ENCODE measurements at regions not wholly inside any gene's neighbourhood (a gene's known extent, or its start where the extent isn't known, plus 50 kb on each side); places are given as distances from the start of the nearest gene placed in this dataset.
A peak's percentile ranks its signal among the peaks of the same experiment; 100 is the strongest.

DNA sequence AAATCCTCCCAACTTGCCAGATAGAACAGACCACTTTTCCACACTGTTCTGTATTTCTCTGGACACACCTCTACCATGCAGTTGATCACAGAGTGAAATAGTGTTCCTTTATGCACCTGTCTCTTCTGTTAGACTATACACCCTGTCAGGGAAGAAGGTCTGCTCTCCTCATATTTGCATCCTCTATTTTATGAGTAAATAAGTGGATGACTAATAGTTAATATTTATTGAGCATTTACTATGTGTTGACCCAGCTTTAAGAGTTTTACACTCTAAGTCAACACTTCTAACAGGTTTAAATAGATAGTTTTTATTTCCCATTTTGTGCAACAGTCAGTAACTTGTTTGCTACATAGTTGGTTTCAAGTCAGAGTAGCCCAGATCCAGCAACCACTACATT is 452.8 kb upstream of the MPDZ start:
- H3K36me3 Mint-ChIP-seq: no peaks in the 10 kb centered on the region
- H3K9me3 Mint-ChIP-seq: peaks cover 2 to 14% (median 6%) of the 10 kb centered on the region in 3 donors
- no peak overlapping the region for H3K27ac Mint-ChIP-seq
- no peaks in the 10 kb centered on the region for H3K4me1 Mint-ChIP-seq
- no peaks in the 10 kb centered on the region for H3K27me3 Mint-ChIP-seq
- H3K4me3 Mint-ChIP-seq: no peak overlapping the region

DNA sequence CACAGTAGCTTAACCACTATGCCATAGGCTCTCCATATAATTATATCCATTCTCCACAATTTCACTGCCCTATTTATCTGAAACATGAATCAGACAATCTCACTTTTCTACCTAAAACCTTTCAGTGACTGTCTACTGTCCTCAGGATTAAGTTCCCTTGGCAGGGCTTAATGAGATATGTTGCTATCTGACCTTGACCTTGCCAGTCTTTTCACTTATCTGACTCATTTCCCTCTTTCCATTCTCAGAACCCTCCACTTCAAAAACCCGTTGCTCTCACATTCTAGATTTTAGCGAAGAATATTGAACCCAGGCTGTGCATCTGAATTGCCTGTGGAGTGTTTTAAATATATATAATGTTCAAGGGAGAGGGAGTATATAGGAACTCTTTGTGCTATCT is 452.1 kb upstream of the MPDZ start:
- Mint-ChIP-seq H3K27me3 (no peaks in the 10 kb centered on the region), H3K36me3 (no peaks in the 10 kb centered on the region), H3K4me1 (no peaks in the 10 kb centered on the region), H3K9me3 (peaks cover 2 to 15% (median 6%) of the 10 kb centered on the region in 3 donors), H3K4me3 (no peak overlapping the region), H3K27ac (peak overlapping the region in 1 of 3 donors; percentile 34)

DNA sequence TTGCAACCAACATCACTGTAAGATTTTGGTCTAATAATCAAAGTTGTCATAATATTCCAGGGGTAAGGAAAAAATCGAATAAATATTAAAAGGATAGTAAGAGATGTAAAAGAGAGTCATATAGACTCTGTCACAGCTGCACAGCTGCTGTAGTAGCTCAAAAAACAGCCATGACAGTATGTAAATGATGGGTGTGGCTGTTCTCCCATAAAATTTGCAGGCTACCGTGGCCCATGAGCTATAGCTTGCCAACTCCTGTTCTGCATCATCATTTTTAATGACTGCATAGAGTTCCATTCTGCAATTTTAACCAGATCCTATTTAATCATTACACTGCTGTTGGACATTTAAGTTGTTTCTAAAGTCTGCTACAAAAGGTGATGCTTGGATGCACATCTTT is 450.5 kb upstream of the MPDZ start:
- Mint-ChIP-seq H3K4me1 (no peaks in the 10 kb centered on the region), H3K4me3 (no peak overlapping the region)

DNA sequence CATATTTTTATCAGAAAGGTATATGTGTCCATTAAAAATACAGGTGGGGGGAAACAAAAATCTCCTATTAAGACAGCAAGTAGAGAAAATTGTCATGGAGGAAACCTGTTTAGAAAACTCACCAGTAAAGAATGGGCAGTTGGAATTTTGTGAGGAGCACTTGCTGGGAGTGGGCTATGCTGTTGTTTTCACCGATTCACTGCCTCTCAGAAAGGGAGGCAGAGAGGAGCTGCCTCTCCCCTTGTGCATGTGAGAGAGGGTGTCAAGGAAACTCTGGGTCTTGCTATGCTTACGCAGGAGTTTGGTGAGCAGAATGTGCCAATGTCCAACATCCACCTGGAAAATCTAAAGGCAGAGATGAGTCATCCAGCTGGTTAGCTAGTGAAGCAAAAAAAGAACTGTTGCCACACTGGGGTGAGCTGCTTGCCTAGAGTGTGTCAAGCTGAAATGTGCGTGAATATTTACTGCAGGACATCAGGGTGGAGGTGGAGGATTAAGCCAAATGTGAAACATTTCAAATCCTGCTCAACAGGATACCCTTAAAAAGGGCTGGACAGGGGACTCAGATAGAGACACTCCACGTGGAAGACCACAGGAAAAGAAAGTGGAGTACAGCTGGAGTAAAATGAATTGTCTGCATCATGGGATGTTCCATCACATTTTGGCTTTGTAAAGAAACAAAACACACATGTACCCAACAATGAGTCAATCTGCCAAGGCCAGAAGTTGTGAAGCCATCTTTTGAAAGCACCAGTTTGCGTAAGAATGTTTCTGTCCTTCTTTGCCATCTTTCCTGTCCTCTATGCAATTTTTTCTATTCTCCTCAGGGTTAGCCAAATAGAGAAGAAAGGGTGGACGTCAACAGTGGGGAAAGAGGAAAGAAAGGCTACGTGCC is 449.7 kb upstream of the MPDZ start:
- peaks cover 0 to 15% (median 4%) of the 10 kb centered on the region in 3 donors for H3K9me3 Mint-ChIP-seq
- H3K4me3 Mint-ChIP-seq: no peak overlapping the region
- no peaks in the 10 kb centered on the region for H3K4me1 Mint-ChIP-seq
- H3K27ac Mint-ChIP-seq: no peak overlapping the region
- H3K27me3 Mint-ChIP-seq: no peaks in the 10 kb centered on the region
- no peaks in the 10 kb centered on the region for H3K36me3 Mint-ChIP-seq

More for the DNA sequence above, 450.5 kb upstream of the MPDZ start:
- no peaks in the 10 kb centered on the region for H3K36me3 Mint-ChIP-seq
- H3K27me3 Mint-ChIP-seq: no peaks in the 10 kb centered on the region
- H3K27ac Mint-ChIP-seq: no peak overlapping the region
- H3K9me3 Mint-ChIP-seq: peaks cover under 1 to 15% (median 4%) of the 10 kb centered on the region in 3 donors

DNA sequence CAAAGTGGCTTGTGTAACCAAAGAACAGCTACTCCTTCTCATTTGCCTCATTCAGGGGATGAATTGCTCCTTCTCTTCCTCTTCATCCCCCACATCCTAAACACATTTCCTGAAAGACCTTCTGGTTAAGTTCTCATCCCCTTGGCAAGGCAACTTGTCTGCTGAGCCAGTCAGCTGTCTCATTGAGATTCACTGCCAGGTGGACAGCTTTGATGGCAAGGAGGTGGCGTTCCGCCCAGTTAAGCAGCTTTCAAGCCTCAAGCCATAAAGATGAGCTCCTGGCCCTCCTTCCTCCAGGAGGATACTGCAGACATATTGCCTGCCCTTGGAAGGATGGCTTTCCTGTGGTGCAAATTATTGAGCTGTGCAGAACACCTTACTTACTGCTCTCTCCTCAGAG is 448.6 kb upstream of the MPDZ start:
- Mint-ChIP-seq H3K4me1 (no peaks in the 10 kb centered on the region), H3K9me3 (peaks cover 2 to 15% (median 4%) of the 10 kb centered on the region in 3 donors), H3K27ac (no peak overlapping the region), H3K4me3 (no peak overlapping the region), H3K27me3 (no peaks in the 10 kb centered on the region), H3K36me3 (no peaks in the 10 kb centered on the region)

DNA sequence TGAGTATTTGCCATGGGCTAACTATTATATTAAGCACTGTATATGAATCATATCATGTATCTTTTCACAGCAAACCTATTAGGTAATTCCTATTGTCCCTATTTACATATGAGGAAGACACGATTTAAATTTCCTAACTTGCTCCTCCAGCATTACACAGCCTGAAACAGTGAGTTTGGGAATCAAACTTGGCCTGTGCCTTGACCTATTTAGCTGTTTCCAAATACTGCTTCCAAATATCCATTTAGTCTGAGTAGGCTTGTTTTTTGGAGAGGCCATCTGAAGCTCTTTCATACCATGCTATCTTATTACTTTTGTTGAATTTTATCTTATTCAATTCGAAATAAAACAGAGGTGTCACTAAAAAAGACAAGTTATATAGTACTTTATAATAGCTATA is 447.3 kb upstream of the MPDZ start:
- no peaks in the 10 kb centered on the region for H3K36me3 Mint-ChIP-seq
- no peaks in the 10 kb centered on the region for H3K27me3 Mint-ChIP-seq
- H3K27ac Mint-ChIP-seq: no peak overlapping the region
- peaks cover 2 to 20% (median 5%) of the 10 kb centered on the region in 3 donors for H3K9me3 Mint-ChIP-seq
- no peak overlapping the region for H3K4me3 Mint-ChIP-seq
- H3K4me1 Mint-ChIP-seq: no peaks in the 10 kb centered on the region

DNA sequence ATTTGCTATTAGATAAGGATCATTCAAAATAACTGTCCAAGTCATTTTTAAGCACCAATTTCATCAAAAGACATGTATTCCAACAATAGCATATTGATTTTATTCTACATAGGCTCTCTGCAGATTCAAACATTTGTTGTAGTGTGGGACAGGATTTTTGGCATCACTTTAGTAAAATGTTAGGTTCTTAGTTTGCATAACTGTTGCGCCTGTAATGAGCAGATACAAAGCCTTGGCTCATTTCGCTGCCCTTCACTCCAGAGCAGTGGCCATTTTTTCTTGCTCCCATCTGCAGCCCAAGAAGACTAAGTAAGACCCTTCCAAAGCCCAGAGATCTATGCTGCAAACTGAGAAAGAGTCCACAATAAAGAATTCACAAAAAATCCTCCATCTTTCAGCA is 446.0 kb upstream of the MPDZ start:
- Mint-ChIP-seq H3K9me3 (peaks cover 2 to 16% (median 3%) of the 10 kb centered on the region in 3 donors), H3K36me3 (no peaks in the 10 kb centered on the region), H3K27me3 (no peaks in the 10 kb centered on the region), H3K27ac (no peak overlapping the region), H3K4me3 (no peak overlapping the region), H3K4me1 (no peaks in the 10 kb centered on the region)

DNA sequence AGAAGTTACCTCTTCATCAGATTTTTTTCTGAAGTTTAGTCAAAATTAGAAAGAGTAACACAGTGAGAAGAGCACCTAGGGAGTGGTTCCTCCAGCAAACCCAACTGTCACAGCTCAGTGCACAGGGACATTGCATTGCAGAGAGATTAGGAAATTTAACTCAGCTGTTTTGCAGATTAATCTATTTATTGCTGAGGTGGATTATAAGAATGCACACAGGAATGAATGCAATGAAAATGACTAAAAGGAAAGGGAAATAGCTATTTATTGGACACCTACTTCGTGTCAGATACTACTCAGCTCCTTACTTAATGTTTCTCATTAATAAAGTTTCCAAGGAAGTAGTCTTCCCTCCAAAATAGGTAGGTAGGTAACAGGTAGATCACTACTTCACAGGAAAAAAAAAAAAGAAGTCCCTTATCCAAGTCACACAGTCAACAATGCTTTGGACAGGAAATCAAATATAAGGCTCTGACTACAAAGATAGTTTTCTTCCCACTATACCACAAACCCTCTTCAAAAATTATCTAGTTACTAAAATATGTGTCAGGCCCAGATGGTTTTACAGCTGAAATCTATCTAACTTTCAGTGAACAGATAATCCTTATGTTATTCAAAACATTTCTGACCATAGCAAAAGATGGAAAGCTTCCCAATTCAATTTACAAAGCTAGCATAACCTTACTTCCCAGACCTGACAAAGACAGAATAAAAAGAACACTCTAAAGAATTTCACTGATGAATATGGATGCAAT is 442.2 kb upstream of the MPDZ start:
- no peaks in the 10 kb centered on the region for H3K27me3 Mint-ChIP-seq
- H3K4me1 Mint-ChIP-seq: no peaks in the 10 kb centered on the region
- no peak overlapping the region for H3K4me3 Mint-ChIP-seq
- H3K36me3 Mint-ChIP-seq: no peaks in the 10 kb centered on the region
- peaks cover 3 to 4% (median 4%) of the 10 kb centered on the region in 3 donors for H3K9me3 Mint-ChIP-seq
- H3K27ac Mint-ChIP-seq: peak overlapping the region in 1 of 3 donors; percentile 29

DNA sequence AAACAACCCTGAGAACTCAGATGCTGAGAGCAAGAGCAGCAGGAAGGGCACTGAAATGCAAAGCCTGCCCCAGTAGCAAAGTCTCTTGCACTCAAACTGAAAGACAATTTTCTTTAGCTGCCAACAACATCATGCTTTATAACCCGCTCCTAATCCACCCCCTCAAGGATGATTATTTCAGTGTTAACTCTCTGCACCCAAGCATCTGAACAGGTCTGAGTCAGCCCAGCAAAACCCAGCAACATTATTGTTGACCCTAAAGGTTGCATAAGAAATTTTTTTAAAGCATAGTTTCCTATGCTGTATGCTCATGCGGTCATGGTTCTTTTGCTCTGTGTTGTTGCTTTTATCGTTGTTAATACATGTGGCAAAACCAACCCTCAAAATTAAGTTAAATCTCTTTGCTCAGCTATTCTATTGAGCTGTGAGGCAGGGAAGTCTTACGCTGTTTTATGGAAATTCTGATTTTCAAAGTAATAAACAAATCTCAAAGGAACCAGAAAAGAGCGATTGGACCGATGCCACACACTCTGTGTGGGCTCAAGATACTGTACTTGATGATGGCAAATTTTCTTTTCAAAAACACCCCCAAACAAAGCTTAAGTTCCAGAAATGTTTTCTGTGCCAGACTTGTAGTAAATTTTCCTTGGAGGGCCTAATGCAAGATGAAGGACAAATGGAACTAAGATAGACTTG is 440.6 kb upstream of the MPDZ start:
- Mint-ChIP-seq H3K27me3 (no peaks in the 10 kb centered on the region), H3K4me3 (no peak overlapping the region), H3K4me1 (no peaks in the 10 kb centered on the region), H3K9me3 (peaks cover 2 to 4% (median 4%) of the 10 kb centered on the region in 3 donors), H3K36me3 (no peaks in the 10 kb centered on the region), H3K27ac (peak overlapping the region in 1 of 3 donors; percentile 6)

DNA sequence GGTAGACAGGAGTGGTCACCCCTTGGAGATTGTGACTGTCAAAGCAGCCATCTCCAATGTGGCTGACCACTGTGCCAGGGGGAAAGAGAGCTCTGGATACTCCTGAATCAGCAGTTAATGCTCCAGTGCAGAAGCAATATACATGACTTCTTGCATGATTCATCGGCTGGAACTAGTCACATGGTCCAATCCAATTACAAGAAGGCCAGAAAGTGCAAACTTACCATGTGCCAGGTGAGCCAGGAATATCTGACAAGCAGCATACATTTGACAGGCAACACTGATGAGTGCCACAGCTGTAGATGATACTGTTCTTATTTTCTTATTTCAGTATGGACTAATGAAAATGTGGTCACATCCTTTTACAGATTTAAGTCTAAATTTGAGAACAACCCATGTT is 440.0 kb upstream of the MPDZ start:
- Mint-ChIP-seq H3K4me3 (no peak overlapping the region), H3K27me3 (no peaks in the 10 kb centered on the region), H3K27ac (no peak overlapping the region), H3K4me1 (no peaks in the 10 kb centered on the region), H3K36me3 (no peaks in the 10 kb centered on the region), H3K9me3 (peaks cover 2 to 4% (median 4%) of the 10 kb centered on the region in 3 donors)

DNA sequence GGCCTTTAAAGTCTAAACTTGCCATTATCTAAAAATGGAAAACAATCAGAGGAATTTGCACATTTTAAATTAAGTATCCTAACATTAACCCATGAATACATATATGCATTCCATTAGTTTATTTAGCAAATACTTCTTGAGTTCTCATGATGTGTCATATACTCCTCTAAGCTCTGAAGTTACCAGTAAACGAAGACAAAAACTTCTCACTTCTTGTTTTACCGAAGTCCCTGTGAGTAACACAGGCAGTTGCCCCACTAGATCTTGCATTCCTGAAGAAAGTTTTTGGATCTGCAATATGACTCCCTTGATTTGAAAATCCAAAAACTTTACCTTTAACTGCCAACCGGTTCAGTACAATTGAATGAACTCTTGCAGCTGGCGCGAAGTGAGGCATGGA is 439.0 kb upstream of the MPDZ start:
- H3K4me3 Mint-ChIP-seq: no peak overlapping the region
- H3K4me1 Mint-ChIP-seq: no peaks in the 10 kb centered on the region
- H3K27ac Mint-ChIP-seq: no peak overlapping the region
- no peaks in the 10 kb centered on the region for H3K36me3 Mint-ChIP-seq
- H3K27me3 Mint-ChIP-seq: no peaks in the 10 kb centered on the region
- H3K9me3 Mint-ChIP-seq: peaks cover 2 to 5% (median 4%) of the 10 kb centered on the region in 3 donors

DNA sequence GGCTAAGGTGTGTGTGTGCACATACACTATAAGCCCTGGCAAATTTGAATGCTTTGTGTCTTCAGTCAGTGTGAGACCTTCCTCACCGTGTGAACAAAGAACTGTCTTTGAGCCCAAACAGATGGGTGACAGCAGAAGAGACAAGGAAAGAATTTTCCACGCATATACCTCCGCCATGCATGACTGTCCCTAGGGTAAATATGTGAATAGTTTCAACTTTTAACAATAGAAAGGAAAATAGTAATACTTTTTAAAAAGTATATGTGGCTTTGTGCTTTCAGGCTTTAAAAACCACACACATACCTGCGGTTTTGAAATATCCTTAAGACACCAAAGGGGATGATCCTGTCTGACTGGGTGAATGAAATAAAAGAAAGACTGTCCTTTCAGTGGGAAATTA is 438.6 kb upstream of the MPDZ start:
- Mint-ChIP-seq H3K4me1 (no peaks in the 10 kb centered on the region), H3K27ac (no peak overlapping the region), H3K36me3 (no peaks in the 10 kb centered on the region), H3K27me3 (no peaks in the 10 kb centered on the region), H3K9me3 (peaks cover 2 to 4% (median 4%) of the 10 kb centered on the region in 3 donors), H3K4me3 (no peak overlapping the region)

DNA sequence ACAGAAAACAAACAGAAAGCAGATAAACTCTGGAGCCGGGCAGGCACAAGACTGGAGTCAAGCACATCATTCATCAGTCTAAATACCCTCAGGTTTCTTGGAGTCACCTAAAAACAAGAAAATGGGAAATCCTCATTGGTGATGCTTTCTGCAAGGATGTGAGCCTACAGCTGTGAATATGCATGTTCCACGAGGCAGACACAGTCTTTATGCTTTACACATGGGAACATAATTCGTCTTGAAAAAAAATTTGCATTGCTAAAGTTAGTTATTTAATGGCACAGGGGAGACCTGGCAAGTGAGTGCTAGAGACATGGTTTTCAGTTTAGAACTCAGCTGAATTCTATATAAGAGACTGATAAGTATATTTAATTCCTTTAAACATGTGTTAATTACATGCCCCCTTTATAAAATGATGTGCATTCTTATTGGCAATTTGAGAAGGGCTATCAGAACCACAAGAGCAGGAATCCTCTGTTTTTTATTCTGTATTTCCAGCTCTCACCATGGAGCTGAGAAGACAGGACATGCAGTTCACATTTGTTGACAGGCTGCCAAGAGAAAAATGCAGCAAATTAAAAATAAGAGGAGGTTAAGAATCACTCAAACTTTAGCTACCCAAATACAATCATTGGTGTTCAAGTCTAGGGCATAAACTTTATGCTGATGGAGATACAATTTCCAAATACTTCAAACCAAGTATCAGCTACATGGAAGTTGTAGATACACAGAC is 438.0 kb upstream of the MPDZ start:
- H3K27me3 Mint-ChIP-seq: no peaks in the 10 kb centered on the region
- H3K27ac Mint-ChIP-seq: no peak overlapping the region
- peaks cover 2 to 4% (median 2%) of the 10 kb centered on the region in 3 donors for H3K9me3 Mint-ChIP-seq
- H3K4me3 Mint-ChIP-seq: no peak overlapping the region
- no peaks in the 10 kb centered on the region for H3K36me3 Mint-ChIP-seq
- H3K4me1 Mint-ChIP-seq: no peaks in the 10 kb centered on the region

DNA sequence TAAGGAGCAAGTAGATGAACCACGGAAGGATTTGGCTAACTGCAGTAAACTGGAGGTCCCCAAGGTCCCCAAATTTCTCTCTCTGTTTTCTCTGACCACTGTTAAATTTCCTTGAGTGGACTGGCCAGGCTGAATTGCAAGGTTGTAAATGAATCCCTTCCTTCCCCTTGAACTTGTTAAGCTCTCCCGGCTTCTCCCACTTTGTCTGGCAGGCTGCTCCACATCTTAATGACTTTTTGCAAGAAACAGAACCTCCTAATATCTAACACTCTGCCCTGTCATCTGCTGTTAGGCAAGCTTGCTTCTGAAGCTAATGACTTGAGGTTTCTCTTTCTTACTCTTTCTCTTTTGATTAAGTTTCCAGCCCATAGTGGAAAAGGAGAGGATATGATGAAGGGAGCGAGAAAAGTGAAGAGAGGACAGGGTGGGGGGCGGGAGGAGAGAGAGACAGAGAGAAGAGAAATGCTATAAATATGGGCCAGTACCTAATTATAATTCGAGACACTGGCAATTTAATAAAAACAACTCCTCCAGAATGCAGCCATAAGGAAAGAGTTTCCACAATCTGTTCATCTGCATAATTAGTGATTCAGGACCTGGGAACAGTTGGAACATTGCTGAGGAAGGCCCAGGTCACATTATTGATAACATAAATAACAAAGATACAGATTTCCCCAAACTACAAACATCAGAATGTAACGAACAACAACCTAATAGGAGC is 437.3 kb upstream of the MPDZ start:
- no peak overlapping the region for H3K4me3 Mint-ChIP-seq
- no peaks in the 10 kb centered on the region for H3K36me3 Mint-ChIP-seq
- H3K9me3 Mint-ChIP-seq: peaks cover 0 to 4% (median 0%) of the 10 kb centered on the region in 3 donors
- H3K27ac Mint-ChIP-seq: no peak overlapping the region
- no peaks in the 10 kb centered on the region for H3K27me3 Mint-ChIP-seq
- no peaks in the 10 kb centered on the region for H3K4me1 Mint-ChIP-seq
